ENCODE measurements at regions not wholly inside any gene's neighbourhood (a gene's known extent, or its start where the extent isn't known, plus 50 kb on each side); places are given as distances from the start of the nearest gene placed in this dataset.
"Not testable (repeated sequence)": the region's sequence is repeated elsewhere in the genome, so short reads cannot be mapped to it uniquely, and the experiment has no call there.

- DNase-seq (ENCODE audit: low read depth in 4 of 4, low spot score in 3 of 4): not testable (repeated sequence)
Measured at GRCh38 chr12:92406404-92407070, 260.9 kb upstream of the BTG1 start.

DNA sequence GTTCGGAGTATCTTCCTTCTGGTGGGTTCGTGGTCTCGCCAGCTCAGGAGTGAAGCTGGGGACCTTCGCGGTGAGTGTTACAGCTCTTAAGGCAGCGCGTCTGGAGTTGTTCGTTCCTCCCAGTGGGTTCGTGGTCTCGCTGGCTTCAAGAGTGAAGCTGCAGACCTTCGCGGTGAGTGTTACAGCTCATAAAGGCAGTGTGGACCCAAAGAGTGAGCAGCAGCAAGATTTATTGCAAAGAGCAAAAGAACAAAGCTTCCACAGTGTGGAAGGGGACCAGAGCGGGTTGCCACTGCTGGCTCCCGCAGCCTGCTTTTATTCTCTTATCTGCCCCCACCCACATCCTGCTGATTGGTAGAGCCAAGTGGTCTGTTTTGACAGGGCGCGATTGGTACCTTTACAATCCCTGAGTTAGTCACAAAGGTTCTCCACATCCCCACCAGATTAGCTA lies 260.2 kb upstream of the BTG1 start:
- not testable (repeated sequence) for DNase-seq (ENCODE audit: low read depth in 4 of 4, low spot score in 3 of 4)

DNA sequence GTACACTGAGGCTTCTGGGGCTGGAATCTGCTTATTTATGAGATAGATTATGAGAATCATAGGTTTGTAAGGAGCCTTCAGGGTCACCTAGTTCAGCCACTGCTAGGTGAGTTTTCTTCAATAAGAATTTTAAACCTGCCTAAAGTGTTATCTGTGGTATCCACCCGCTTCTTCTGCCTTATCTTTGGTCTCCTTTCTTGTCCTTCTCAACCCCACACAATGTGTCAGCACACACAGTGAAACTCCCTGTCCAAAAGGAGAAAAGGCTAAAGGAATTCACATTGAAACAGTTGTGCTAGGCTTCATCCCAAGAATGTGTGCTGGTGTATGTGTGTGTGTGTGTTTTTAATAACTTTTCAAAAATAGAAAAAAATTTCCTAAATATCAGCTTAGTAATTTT lies 259.3 kb upstream of the BTG1 start:
- DNase-seq (ENCODE audit: low read depth in 4 of 4, low spot score in 3 of 4): no peak

- no peak for DNase-seq (ENCODE audit: low read depth in 4 of 4, low spot score in 3 of 4)
Measured at GRCh38 chr12:92404259-92404894, 258.7 kb upstream of the BTG1 start.

GRCh38 chr12:92403210-92404175 lies 257.8 kb upstream of the BTG1 start:
- no peak for DNase-seq (ENCODE audit: low read depth in 4 of 4, low spot score in 3 of 4)

DNA sequence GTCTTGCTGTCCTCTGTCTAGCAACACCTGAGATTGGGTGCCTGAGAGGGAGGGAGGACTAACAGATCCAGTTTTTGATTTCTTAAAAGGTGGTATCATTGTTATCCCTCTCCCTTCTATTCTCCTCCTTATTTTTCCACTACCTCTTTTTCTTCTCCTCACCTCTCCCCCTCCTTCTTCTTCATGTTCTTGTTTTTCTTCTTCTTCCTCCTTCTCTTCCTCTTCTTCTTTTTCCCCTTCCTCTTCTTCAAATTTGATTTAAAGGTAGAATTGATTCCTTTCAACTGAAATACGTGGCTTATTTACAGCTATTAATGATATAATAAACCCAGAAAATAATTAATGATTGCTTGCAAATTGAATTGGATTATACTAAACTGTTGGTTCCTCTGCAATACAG lies 256.8 kb upstream of the BTG1 start:
- DNase-seq (ENCODE audit: low read depth in 4 of 4, low spot score in 3 of 4): no peak

GRCh38 chr12:92400006-92400405 lies 254.4 kb upstream of the BTG1 start:
- no peak for DNase-seq (ENCODE audit: low read depth in 4 of 4, low spot score in 3 of 4)

- DNase-seq (ENCODE audit: low read depth in 4 of 4, low spot score in 3 of 4): no peak
Measured at GRCh38 chr12:92398565-92399309, 253.1 kb upstream of the BTG1 start.

DNA sequence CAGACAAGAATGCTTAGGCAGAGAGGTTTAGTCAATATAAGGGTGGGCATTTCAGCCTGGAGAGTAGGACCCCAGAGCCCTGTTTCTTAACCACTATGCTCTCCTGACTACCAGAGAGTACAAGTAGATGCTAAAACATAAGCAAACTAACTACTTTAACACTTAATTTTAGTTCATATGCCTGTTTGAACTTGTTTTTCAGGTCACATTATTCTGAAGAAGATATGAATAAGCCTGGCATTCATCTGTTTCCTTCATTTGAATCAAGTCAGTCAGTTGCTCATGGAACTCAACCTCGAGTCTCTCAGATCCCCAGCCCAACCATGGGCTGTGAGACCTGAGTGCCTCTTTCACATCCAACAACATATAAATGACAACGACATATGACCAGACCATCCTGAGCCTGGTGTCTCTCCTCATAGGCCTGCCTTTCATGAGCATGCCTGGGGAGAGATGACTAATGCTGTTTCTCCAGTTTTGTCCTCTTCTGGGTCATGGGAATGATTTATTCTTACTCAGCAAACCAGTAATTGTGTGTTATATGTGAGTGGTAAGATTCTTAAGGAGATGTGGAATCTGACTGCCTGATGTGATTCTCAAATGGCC lies 251.1 kb upstream of the BTG1 start:
- no peak for DNase-seq (ENCODE audit: low read depth in 4 of 4, low spot score in 3 of 4)

DNA sequence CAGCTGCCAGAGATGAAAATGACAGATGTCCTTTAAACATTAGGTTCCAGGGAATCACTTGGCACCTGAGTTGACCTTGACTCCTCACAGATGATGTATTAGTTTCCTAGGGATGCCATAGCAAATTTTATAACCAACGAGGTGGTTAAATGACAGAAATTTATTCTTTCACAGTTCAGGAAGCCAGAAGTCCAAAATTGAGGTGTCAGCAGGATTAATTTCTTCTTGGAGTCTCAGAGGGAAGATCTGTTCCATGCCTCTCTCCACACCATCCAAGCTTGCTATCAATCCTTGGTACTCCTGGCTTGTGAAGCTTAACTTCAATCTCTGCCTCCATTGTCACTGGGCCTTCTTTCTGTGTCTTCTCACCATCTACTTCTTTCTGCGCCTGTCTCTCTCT lies 249.7 kb upstream of the BTG1 start:
- no peak for DNase-seq (ENCODE audit: low read depth in 4 of 4, low spot score in 3 of 4)

DNA sequence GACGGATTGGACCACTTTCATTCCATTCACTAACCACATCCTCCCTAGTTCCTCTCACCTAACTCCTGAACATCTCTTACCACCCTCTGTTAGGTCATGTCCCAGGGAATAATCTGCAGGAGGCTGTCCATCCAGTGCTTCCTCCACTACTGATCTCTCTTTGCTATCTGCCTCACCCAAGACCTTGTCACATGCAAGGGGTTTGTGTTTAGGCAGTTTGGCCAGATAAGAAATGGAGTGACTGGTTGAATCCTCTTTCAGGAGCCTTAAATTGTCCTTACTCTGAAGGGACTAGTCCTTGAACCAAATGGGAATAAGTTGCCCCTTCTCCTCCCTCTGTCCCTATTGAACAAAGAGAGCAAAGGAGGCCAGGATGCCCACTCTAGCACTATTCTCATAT lies 249.2 kb upstream of the BTG1 start:
- no peak for DNase-seq (ENCODE audit: low read depth in 4 of 4, low spot score in 3 of 4)

DNA sequence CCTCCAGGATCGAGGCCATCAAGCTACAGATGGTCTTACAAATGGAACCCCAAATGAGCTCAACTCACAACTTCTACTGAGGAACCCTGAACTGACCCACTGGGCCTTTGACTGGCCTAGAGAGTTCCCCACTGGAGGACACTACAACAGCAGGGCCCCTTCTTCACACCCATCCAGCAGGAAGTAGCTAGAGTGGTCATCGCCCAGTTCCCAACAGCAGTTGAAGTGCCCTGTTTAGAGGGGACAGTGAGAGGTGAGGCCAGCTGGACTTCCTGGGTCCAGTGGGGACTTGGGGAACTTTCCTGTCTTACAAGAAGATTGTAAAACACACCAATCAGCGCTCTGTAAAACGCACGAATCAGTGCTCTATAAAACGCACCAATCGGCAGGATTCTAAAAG lies 247.9 kb upstream of the BTG1 start:
- no peak for DNase-seq (ENCODE audit: low read depth in 4 of 4, low spot score in 3 of 4)

DNA sequence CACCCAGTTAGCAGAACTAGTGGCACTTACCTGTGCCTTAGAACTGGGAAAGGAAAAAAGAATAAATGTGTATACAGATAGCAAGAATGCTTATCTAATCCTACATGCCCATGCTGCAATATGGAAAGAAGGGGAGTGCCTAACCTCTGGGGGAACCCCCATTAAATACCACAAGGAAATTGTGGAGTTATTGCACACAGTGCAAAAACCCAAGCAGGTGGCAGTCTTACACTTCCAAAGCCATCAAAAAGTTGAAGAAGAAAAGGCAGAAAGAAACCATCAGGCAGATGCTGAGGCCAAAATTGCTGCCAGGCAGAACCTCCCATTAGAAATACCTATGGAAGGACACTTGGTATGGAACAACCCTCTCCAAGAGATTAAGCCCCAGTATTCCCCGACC lies 246.1 kb upstream of the BTG1 start:
- not testable (repeated sequence) for DNase-seq (ENCODE audit: low read depth in 4 of 4, low spot score in 3 of 4)

DNA sequence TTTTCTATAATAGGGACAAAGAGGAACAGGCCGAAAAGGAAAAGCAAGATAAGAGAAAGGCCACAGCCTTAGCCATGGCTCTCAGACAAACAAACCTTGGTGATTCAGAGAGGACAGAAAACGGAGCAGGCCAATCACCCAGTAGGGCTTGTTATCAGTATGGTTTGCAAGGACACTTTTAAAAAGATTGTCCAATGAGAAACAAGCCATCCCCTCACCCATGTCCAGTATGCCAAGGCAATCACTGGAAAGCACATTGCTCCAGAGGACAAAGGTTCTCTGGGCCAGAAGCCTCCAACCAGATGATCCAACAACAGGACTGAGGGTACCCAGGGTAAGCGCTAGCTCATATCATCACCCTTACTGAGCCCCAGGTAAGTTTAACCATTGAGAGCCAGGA lies 243.8 kb upstream of the BTG1 start:
- DNase-seq (ENCODE audit: low read depth in 4 of 4, low spot score in 3 of 4): no peak

GRCh38 chr12:92385296-92385695 lies 239.7 kb upstream of the BTG1 start:
- DNase-seq (ENCODE audit: low read depth in 4 of 4, low spot score in 3 of 4): no peak

GRCh38 chr12:92384571-92384970 lies 238.9 kb upstream of the BTG1 start:
- DNase-seq (ENCODE audit: low read depth in 4 of 4, low spot score in 3 of 4): no peak

GRCh38 chr12:92382383-92382878 lies 236.8 kb upstream of the BTG1 start:
- DNase-seq (ENCODE audit: low read depth in 4 of 4, low spot score in 3 of 4): no peak

DNA sequence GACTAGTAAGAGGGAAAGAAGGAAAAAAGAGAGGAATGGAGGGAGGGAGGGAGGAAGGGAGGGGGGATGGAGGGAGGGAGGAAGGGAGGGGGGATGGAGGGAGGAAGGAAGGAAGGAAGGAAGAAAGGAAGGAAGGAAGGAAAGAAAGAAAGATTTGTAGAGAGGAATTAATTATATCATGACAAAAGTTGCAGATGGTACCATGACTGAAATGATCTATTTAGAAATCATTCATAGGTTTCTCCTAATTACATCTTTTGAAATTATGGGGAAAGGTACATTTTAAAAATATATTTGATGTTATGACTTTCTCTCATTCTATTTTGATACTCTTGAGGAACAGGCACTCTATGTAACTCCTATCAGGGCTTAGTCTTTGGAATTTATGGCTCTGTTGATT lies 236.2 kb upstream of the BTG1 start:
- DNase-seq (ENCODE audit: low read depth in 4 of 4, low spot score in 3 of 4): no peak

DNA sequence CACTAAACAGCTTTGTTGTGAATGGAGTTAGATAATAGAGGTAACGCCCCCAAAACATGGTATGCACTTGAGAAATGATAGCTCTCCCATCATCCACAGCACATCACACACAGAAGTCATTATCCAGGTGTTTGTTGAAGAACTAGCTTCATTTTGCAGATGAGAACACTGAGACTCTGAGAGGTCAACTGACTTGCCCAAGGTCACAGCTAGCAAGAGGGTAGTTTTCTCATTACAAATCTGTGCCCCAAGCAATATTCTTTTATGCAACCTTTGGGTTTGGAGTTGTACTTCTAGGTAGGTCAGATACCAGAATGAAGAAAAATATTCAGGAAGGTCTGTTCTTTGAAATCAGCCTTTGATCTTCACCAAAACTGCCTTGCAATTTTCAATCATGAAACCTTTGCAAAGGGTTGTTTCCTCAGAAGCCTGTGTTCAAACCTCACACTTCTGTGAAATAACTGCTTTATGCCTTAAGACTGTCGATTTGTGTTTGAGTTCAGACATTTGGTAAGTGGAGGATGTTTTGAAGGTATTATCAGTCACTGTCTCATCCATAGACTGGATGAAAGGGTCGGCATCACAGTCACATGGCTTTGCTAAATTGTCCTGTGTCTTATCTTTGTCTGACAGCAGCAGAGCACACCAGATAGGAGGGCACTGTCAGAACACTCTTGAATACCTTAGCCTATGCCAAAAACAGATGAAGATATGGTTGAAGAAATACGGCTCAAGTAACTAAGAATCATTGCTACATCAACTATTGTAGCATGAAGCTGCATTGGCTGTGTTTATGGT lies 233.2 kb upstream of the BTG1 start:
- no peak for DNase-seq (ENCODE audit: low read depth in 4 of 4, low spot score in 3 of 4)

All from right renal pelvis (tissue), 4 donors.